ENCODE measurements at regions not wholly inside any gene's neighbourhood (a gene's known extent, or its start where the extent isn't known, plus 50 kb on each side); places are given as distances from the start of the nearest gene placed in this dataset.

GRCh38 chr4:22336822-22337221 lies 179.0 kb downstream of the ADGRA3 start:
- no peak for DNase-seq

GRCh38 chr4:22334155-22334554 lies 181.7 kb downstream of the ADGRA3 start:
- DNase-seq = no peak

- DNase-seq = no peak
Observed at GRCh38 chr4:22324422-22324821, 191.4 kb downstream of the ADGRA3 start.

- DNase-seq = no peak
Observed at GRCh38 chr4:22323691-22324090, 192.2 kb downstream of the ADGRA3 start.

GRCh38 chr4:22322996-22323395 lies 192.9 kb downstream of the ADGRA3 start:
- no peak for DNase-seq

- peak in 3 of 4 experiments; percentile 1 to 2 (median 1) for DNase-seq
Observed at GRCh38 chr4:22315628-22316027, 200.2 kb downstream of the ADGRA3 start.

GRCh38 chr4:22313976-22314375 lies 201.9 kb downstream of the ADGRA3 start:
- no peak for DNase-seq

- DNase-seq = no peak
Observed at GRCh38 chr4:22312113-22312512, 203.8 kb downstream of the ADGRA3 start.

- no peak for DNase-seq
Observed at GRCh38 chr4:22301253-22301652, 214.6 kb downstream of the ADGRA3 start.

GRCh38 chr4:22299678-22300077 lies 216.2 kb downstream of the ADGRA3 start:
- DNase-seq = no peak

GRCh38 chr4:22287631-22288030 lies 228.2 kb downstream of the ADGRA3 start:
- no peak for DNase-seq

GRCh38 chr4:22268350-22269025 lies 247.4 kb downstream of the ADGRA3 start:
- no peak for DNase-seq

GRCh38 chr4:22264261-22264660 lies 251.6 kb downstream of the ADGRA3 start:
- no peak for DNase-seq

- DNase-seq = no peak
Observed at GRCh38 chr4:22253431-22253830, 262.4 kb downstream of the ADGRA3 start.

GRCh38 chr4:22246847-22247246 lies 269.0 kb downstream of the ADGRA3 start:
- DNase-seq = no peak

GRCh38 chr4:22245294-22245693 lies 270.6 kb downstream of the ADGRA3 start:
- DNase-seq = no peak

GRCh38 chr4:22241415-22241814 lies 274.5 kb downstream of the ADGRA3 start:
- DNase-seq = no peak

GRCh38 chr4:22240814-22241213 lies 275.1 kb downstream of the ADGRA3 start:
- DNase-seq = no peak

- DNase-seq = no peak
Observed at GRCh38 chr4:22238742-22239141, 277.1 kb downstream of the ADGRA3 start.

GRCh38 chr4:22237846-22238494 lies 277.9 kb downstream of the ADGRA3 start:
- DNase-seq = no peak

- peak in 2 of 4 experiments; percentile 25 to 31 for DNase-seq
Observed at GRCh38 chr4:22237155-22237751, 278.6 kb downstream of the ADGRA3 start.

- no peak for DNase-seq
Observed at GRCh38 chr4:22235698-22236097, 280.2 kb downstream of the ADGRA3 start.

GRCh38 chr4:22233230-22233629 lies 282.6 kb downstream of the ADGRA3 start:
- DNase-seq = no peak

- no peak for DNase-seq
Observed at GRCh38 chr4:22220965-22221364, 272.4 kb upstream of the KCNIP4 start.
